Neural crest cell (in vitro differentiated cells): ENCODE measurements at regions not wholly inside any gene's neighbourhood (a gene's known extent, or its start where the extent isn't known, plus 50 kb on each side); places are given as distances from the start of the nearest gene placed in this dataset.

Experiments
- DNase-seq: peaks from one replicate; pipeline ENCODE4 v3.0.0; 2021; ENCODE audit warnings: low read depth, mixed read lengths, low spot score
- H3K27ac Mint-ChIP-seq: one replicate; pipeline ENCODE4 v1.8.0; 2021; ENCODE audit warnings: mild to moderate bottlenecking, mixed read lengths; ENCODE audit not compliant: unreplicated experiment
- H3K27me3 Mint-ChIP-seq: 2 replicates; pipeline ENCODE4 v1.8.0; 2021; ENCODE audit warnings: low read depth, mild to moderate bottlenecking, mixed read lengths
- H3K36me3 Mint-ChIP-seq: 2 replicates; pipeline ENCODE4 v1.8.0; 2021; ENCODE audit warnings: low read depth, mild to moderate bottlenecking, mixed read lengths
- H3K4me1 Mint-ChIP-seq: 2 replicates; pipeline ENCODE4 v1.8.0; 2021; ENCODE audit warnings: mixed read lengths
- H3K4me3 Mint-ChIP-seq: one replicate; pipeline ENCODE4 v1.8.0; 2021; ENCODE audit warnings: mild to moderate bottlenecking, mixed read lengths
- H3K9me3 Mint-ChIP-seq: 2 replicates; pipeline ENCODE4 v1.8.0; 2021; ENCODE audit warnings: mixed read lengths
- TF ChIP-seq, protein P1 (sequence below): fragments of 200-600 bp; sonication (generic); conservative IDR thresholded peaks from 2 replicates; pipeline ENCODE4 v1.5.0; 2021; ENCODE audit warnings: antibody characterized with exemption, mild to moderate bottlenecking

DNA sequence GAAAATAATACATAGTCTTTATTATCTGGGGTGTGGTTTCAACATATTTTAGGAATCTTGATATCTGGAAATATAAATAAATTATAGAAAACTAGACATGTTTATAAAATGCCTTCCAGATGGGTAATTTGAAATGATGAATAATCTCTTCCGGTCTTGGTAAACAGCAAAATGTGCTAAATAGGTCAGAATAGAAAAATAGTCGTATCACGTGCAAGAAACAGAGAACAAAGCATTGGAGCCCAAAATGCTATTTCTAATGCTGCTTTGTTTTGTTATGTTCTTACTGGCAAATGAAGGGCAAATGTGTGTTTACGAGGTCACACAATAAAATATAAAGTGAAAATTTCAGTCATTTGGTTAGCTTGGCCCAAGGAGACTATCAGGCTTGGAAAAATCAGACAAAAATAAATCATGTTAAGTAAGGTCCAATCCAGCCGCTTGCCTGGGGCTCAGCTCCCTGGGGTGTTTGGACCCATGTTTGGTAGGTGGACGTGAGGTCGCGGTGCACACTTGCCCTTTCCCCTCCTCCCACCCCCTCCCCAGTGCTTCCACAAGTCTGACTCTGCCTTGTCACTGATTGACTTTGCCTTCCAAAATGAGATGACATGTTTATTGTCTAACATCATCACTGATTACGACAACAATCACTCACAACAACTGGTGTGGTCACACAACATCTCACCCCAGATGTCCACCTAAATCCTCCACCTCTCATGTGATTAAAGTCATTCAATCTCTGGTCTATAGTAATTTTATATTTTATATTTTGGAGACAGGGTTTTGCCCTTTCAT is 56.0 kb downstream of the RIN2 start:
- TF ChIP-seq, protein P1, sequence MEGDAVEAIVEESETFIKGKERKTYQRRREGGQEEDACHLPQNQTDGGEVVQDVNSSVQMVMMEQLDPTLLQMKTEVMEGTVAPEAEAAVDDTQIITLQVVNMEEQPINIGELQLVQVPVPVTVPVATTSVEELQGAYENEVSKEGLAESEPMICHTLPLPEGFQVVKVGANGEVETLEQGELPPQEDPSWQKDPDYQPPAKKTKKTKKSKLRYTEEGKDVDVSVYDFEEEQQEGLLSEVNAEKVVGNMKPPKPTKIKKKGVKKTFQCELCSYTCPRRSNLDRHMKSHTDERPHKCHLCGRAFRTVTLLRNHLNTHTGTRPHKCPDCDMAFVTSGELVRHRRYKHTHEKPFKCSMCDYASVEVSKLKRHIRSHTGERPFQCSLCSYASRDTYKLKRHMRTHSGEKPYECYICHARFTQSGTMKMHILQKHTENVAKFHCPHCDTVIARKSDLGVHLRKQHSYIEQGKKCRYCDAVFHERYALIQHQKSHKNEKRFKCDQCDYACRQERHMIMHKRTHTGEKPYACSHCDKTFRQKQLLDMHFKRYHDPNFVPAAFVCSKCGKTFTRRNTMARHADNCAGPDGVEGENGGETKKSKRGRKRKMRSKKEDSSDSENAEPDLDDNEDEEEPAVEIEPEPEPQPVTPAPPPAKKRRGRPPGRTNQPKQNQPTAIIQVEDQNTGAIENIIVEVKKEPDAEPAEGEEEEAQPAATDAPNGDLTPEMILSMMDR = no peak
- H3K4me3 Mint-ChIP-seq = no peak overlapping the region
- no peak for DNase-seq
- H3K4me1 Mint-ChIP-seq = peaks cover 14% of the 10 kb centered on the region
- H3K27me3 Mint-ChIP-seq = no peaks in the 10 kb centered on the region
- peaks cover 3% of the 10 kb centered on the region for H3K9me3 Mint-ChIP-seq
- no peak overlapping the region for H3K27ac Mint-ChIP-seq
- peaks cover 21% of the 10 kb centered on the region for H3K36me3 Mint-ChIP-seq

DNA sequence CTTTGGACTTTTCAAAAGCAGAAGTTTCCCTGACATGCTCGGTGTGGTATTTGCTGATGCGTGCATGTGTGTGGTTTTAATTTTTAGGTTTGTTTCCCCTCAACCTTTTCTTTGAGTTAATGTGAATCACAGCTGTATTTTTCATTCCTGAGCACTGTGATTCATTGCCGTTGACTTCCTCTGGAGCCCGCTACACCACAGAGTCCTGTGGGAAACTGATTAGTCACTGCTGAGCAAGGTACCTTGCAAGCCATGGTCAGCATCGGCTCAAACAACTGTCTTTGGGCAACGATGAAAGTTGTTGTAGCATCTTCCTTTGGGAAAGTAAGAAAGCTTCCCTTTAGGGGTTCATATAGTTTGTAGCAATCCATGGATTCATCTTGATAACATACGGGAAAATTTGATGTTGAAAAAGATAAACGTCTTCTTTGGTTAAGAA is 57.5 kb downstream of the RIN2 start:
- H3K4me3 Mint-ChIP-seq = no peak overlapping the region
- DNase-seq = no peak
- TF ChIP-seq, protein P1 = no peak
- peaks cover 17% of the 10 kb centered on the region for H3K36me3 Mint-ChIP-seq
- H3K27ac Mint-ChIP-seq = no peak overlapping the region
- peaks cover 3% of the 10 kb centered on the region for H3K9me3 Mint-ChIP-seq
- H3K27me3 Mint-ChIP-seq = no peaks in the 10 kb centered on the region
- peaks cover 14% of the 10 kb centered on the region for H3K4me1 Mint-ChIP-seq

DNA sequence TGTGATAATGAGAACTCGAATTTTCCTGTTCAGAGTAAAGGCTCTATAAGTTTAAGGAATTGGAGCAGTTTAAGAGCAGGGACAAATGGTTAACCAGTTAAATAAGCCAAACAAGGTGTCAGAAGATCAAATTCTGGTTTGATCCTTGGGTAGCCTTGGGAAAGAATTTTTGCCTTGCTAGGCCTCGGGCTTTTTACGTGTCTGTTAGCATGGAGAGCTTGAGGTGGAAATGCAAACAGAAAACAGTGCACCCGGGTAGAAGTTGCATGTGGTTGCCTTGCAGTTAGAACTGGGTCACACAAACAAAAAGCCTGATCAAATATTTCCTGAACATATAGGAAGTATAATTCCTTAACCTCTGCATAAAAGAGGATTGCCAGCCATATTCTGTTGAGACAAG is 58.3 kb downstream of the RIN2 start:
- peaks cover 11% of the 10 kb centered on the region for H3K36me3 Mint-ChIP-seq
- H3K4me1 Mint-ChIP-seq = peaks cover 14% of the 10 kb centered on the region
- TF ChIP-seq, protein P1 = no peak
- DNase-seq = no peak
- no peak overlapping the region for H3K27ac Mint-ChIP-seq
- peaks cover 3% of the 10 kb centered on the region for H3K9me3 Mint-ChIP-seq
- H3K4me3 Mint-ChIP-seq = no peak overlapping the region
- no peaks in the 10 kb centered on the region for H3K27me3 Mint-ChIP-seq

DNA sequence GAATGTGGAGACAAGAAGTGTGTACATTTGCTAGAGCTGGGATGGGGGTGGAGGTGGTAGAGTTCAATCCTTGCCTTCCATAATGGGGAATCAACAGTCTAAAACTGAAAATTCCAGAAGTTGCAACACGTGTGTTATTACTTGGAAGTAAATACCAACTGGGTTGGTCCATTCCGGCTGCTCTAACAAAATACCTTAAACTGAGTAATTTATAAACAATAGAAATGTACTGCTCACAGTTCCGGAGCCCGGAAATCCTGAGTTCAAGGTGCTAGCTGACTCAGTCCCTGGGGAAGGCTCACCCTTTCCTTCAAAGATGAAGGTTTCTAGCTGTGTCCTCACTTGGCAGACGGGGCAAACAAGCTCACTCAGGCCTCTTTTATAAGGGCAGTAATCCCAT is 59.0 kb downstream of the RIN2 start:
- Mint-ChIP-seq H3K9me3 (peaks cover 3% of the 10 kb centered on the region), H3K4me1 (peaks cover 14% of the 10 kb centered on the region)

DNA sequence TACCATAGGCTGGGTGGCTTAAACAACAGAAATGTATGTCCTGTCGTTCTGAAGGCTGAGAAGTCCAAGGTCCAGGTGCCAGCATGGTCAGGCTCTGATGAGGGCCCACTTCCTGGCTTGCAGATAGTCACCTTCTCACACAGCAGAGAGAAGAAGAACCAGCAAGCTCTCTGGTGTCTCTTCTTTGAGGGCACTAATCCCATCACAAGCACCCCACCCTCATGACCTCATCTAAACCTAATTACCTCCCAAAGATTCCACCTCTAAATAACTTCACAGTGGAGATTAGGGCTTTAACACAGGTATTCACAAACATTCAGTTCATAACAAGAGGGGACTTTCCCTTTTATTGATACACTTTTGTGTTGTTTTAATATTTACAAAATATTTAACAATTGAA is 61.1 kb downstream of the RIN2 start:
- Mint-ChIP-seq H3K9me3 (peaks cover 3% of the 10 kb centered on the region), H3K4me1 (peaks cover 5% of the 10 kb centered on the region), H3K36me3 (peaks cover 10% of the 10 kb centered on the region), H3K27ac (no peak overlapping the region), H3K27me3 (no peaks in the 10 kb centered on the region), H3K4me3 (no peak overlapping the region)
- DNase-seq = no peak
- TF ChIP-seq, protein P1 = no peak

More for the DNA sequence above, 59.0 kb downstream of the RIN2 start:
- no peak overlapping the region for H3K4me3 Mint-ChIP-seq
- no peaks in the 10 kb centered on the region for H3K27me3 Mint-ChIP-seq
- H3K36me3 Mint-ChIP-seq = peaks cover 10% of the 10 kb centered on the region
- no peak for DNase-seq
- H3K27ac Mint-ChIP-seq = no peak overlapping the region
- TF ChIP-seq, protein P1 = no peak
